ENCODE measurements at regions not wholly inside any gene's neighbourhood (a gene's known extent, or its start where the extent isn't known, plus 50 kb on each side); places are given as distances from the start of the nearest gene placed in this dataset.

GRCh38 chr11:98531576-98531975, 489.2 kb upstream of the CNTN5 start:
- H3K36me3 Mint-ChIP-seq (ENCODE audit: insufficient read depth in 1 of 3, low read depth in 3 of 3): no peaks in the 10 kb centered on the region

More at GRCh38 chr11:98531576-98531975, 489.2 kb upstream of the CNTN5 start:
- H3T11ph ChIP-seq (ENCODE audit: low read length): no peak overlapping the region
- no peak overlapping the region for H2BK20ac ChIP-seq (ENCODE audit: low read depth, low read length, poor library complexity, severe bottlenecking)
- Mint-ChIP-seq H3K27ac (no peak overlapping the region), H3K27me3 (ENCODE audit: low read depth) (no peaks in the 10 kb centered on the region), H3K4me1 (peaks cover 7% of the 10 kb centered on the region in 2 experiments; a peak in 3 of 4 replicates), H3K9me3 (no peaks in the 10 kb centered on the region), H3K4me3 (no peak overlapping the region)
- H2AK5ac ChIP-seq (ENCODE audit: insufficient read length, low read length): no peak overlapping the region
- H3K79me2 ChIP-seq (ENCODE audit: insufficient read depth, low read length): no peaks in the 10 kb centered on the region
- WGBS (ENCODE audit: extremely low coverage, insufficient read length, low lambda C conversion rate): no CpG with 5 or more reads among the region's 1 CpG
- H3K4me1 ChIP-seq (ENCODE audit: insufficient read depth, low read length): no peaks in the 10 kb centered on the region
- no peak overlapping the region for H2BK120ac ChIP-seq (ENCODE audit: low read depth, low read length, poor library complexity, severe bottlenecking)
- H4K5ac ChIP-seq (ENCODE audit: insufficient read length, low read depth, low read length): no peak overlapping the region
- H4K20me1 ChIP-seq (ENCODE audit: control insufficient read depth, insufficient read depth, insufficient read length): no peaks in the 10 kb centered on the region
- no peak overlapping the region for H3K4me2 ChIP-seq (ENCODE audit: insufficient read depth, insufficient read length, low read length)
- H2BK15ac ChIP-seq (ENCODE audit: low read depth, low read length): no peak overlapping the region
- H3K14ac ChIP-seq (ENCODE audit: insufficient read depth, low read length): no peak overlapping the region
- H3K9me3 ChIP-seq (ENCODE audit: control insufficient read depth, low read depth, low read length): no peaks in the 10 kb centered on the region
- H4K8ac ChIP-seq (replicated peaks; ENCODE audit: insufficient read length, low read depth, low read length): no peak overlapping the region
- H3K79me1 ChIP-seq (ENCODE audit: insufficient read depth, low read depth, low read length, poor library complexity, severe bottlenecking): no peaks in the 10 kb centered on the region
- no peak overlapping the region for H3K23ac ChIP-seq (ENCODE audit: insufficient read length, low read depth, low read length)
- H2AFZ ChIP-seq (ENCODE audit: low read length): no peak overlapping the region
- no peak for TF ChIP-seq CTCF (conservative IDR thresholded peaks at IDR 0.05)
- DNase-seq: no peak
- H4K91ac ChIP-seq (ENCODE audit: insufficient read length, low read depth, low read length): no peak overlapping the region
- H3K56ac ChIP-seq (ENCODE audit: insufficient read length, low read depth, low read length): no peak overlapping the region
- no peak overlapping the region for H2BK12ac ChIP-seq (ENCODE audit: insufficient read length, low read depth, low read length)
- no peak overlapping the region for H3K4ac ChIP-seq (ENCODE audit: low read depth, low read length)
- H2BK5ac ChIP-seq (ENCODE audit: insufficient read length, low read length): no peak overlapping the region
- no peak overlapping the region for H3K9ac ChIP-seq (ENCODE audit: extremely low read depth, insufficient read length, low read length)
- no peak overlapping the region for H3K27ac ChIP-seq (ENCODE audit: insufficient read length, low read depth, low read length)
- no peak overlapping the region for H3K18ac ChIP-seq (ENCODE audit: insufficient read length, low read depth, low read length)
- no peaks in the 10 kb centered on the region for H3K27me3 ChIP-seq (ENCODE audit: insufficient read depth, low read length)
- no peaks in the 10 kb centered on the region for H3K23me2 ChIP-seq (ENCODE audit: insufficient read length, low read depth, low read length, poor library complexity, severe bottlenecking)
